AML-193 (cell line): ENCODE measurements at regions not wholly inside any gene's neighbourhood (a gene's known extent, or its start where the extent isn't known, plus 50 kb on each side); places are given as distances from the start of the nearest gene placed in this dataset.

ENCODE experiments used
- DNase-seq, 2 experiments: peaks; one replicate each; lab custom pipeline; 2025; lab: John Stamatoyannopoulos, UW

GRCh38 chr15:39153058-39153714, 427.7 kb upstream of the THBS1 start:
- no peak for DNase-seq

DNA sequence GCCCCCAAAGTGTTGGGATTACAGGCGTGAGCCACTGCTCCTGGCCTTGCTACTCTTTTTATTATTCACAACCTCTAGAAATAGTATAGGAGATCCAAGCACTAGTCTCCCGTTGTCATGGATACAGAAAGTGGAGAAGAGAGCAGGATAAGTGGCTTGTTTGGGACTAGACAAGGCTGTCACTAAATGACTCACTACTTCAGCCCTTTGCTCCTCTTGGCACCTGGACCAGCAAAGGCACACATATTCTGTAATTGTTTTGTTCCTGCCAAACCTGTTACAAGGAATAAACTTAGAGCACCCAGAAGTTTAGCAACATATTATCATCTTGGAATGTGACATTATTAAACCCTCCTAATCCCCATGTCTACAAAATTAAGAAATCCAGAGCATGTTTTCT, 427.2 kb upstream of the THBS1 start:
- no peak for DNase-seq

DNA sequence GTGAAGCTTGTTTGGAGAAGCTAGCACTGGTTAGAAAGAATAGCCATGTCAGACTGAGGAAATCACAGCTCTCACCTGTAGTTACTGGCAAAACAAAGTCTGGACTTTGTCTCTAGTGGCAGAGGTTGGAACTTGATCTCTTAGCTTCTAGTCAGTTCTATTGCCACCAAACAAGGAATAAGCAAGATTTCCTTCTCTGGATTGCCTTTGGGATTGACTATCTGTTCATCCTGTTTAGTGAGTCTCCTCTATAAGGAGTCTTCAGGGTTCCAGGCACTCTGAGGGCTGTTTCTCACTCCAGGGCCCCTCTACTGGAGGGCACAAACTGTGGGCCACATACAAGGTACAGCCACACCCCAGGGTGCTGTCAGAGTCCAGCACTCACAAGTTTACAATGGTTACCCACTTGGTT, 426.6 kb upstream of the THBS1 start:
- no peak for DNase-seq

DNA sequence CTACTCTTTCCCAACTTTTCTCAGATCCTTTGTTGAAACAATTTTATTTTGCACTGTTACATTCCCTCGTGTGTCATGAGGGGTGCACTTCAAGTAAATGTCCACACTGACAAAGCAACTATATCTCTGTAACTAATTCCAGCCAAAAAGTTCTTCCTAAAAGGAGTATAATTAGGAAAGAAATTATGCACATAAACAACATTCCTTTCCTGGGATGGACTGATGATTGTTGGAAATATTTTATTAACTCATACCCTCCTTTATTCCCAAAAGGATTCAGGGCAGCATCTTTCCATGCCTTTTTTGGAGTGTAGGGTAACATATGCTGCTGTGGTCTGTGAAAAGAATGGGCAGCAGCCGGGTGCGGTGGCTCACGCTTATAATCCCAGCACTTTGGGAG, 426.1 kb upstream of the THBS1 start:
- DNase-seq, result no peak

DNA sequence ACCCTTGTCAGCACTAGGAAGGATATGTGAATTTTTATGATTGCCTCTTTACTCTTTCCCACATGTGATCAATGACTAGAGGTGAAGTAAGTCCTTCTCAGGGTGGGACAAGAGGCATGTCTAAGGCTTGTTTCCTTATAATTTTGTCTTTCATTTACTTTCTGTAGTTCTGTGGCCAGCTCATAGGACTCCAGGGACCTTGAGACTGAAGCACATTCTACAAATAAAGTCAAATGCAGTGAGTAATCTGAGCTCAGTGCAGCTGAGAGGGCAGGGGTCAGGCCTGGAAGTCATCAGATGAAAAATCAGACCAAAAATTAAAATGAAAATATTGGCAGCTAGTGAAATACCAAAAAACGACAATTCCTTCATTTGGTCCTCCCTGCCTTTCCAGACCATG, 424.7 kb upstream of the THBS1 start:
- DNase-seq, result no peak

DNA sequence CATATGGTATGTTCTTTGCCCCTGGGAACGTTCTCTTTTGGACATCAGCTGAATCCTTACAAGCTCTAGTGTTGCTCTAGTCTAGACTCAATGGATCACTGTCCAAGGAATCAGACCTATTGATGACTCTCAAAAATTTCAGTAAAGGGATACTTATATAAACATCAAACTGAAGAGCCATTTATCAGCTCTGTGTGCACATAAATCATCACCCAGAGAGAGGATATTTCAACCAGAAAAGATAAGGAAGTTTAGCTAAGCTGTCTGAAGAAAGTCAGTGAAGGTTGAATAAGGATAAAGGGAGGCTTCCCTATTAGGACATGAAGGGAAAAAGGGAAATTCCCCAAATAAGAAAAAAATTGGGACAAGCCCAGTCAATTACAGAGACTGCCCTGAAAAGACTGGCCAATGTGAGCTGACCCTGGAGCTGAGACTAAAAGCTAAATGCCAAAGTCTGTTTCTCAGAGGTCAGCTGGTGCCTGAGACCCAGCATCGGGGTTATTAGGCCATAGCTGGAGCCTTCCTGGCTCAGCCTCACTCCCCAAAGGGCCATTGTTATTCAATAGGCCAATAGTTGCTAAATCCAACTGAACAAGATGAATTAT, 424.1 kb upstream of the THBS1 start:
- DNase-seq, result no peak

- no peak for DNase-seq
Measured at GRCh38 chr15:39157882-39158281, 423.0 kb upstream of the THBS1 start.

DNA sequence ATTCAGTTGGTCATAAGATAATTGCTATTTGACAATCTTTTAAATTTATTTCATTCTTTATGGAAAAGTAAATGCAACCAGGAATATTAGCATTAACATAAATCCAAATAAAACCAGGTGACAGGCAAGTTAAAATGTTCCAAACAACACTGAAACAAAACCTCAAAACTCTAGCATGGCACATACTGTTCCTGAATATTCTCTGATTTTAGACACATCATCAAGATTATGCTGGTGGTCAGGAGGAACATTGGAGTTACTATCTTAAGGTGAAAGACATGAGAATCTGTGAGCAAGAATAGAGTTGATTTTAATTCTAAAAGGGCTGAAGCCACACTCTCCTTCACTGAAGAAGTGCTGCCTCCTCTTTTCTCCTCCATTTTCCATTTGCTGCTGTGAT, 421.0 kb upstream of the THBS1 start:
- no peak for DNase-seq

DNA sequence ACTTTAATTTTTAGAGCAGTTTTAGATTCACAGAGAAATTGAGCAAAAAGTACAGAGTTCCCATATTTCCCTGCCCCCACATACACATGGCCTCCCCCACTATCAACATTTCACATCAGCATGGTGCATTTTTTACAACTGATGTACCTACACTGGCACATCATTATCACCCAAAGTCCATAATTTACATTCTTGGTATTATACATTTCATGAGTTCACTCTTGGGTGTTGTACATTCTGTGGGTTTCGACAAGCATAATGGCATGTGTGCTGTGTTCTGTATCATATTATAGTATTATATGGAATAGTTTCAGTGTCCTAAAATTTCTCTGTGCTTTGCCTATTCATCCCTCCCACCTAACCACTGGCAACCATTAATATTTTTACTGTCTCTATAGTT, 419.8 kb upstream of the THBS1 start:
- DNase-seq, result no peak

- no peak for DNase-seq
Measured at GRCh38 chr15:39165020-39165706, 415.7 kb upstream of the THBS1 start.

DNA sequence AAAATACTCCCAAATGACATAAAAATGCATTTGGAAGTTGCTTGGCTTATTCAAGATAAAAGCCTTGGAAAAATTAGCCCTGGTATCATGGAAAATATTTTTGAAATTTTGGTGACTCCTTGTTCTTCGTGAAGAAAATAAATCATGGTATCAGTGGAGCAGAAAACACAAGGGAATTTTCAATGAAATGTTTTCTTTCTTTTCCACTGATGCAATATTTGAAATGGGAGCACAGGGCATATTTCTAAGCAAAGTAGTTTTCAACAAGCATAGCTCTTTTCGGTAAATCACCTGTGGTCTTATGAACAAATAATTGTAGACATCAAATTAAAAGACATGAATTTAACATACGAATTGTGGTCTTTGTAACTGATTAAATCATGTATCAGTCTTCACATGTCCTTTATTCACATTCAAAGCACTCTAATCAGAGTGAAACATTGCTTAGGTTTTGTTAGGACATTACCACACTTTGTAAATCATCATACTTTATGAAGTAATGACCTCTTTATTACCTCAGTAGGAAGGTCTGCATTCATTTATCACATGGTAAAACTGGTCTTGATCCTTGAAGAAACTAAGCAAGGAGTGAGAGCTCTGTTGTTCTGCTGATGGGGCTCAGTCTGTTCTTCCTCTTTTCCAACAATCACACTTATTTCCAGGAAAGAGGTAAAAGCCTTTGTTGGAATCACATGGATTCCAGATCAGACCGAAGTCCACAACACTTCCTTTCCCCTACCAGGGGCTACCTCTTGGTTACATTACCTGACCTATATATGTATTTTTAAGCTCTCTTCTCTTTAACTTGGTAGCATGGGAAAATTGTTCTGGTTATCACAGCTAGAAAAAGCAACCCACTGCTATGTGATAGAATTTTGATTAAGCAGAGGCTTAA, 413.5 kb upstream of the THBS1 start:
- DNase-seq, result no peak

DNA sequence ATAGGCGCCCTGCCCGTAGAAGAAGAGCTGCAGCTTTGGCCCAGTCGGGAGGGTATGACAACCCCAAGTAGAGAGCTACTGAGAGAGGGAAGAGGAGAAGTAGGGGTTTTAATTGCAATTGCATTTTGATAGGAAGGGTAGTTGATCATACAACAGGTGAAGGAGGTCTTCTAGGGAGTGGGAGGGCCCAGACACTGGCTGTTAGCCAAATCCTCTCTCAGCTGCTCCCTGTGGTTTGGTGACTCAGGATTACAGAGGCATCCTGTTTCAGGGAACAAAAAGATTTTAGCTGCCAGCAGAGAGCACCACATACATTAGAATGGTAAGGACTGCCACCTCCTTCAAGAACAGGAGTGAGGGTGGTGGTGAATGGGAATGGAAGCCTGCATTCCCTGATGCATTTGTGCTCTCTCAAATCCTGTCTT, 408.9 kb upstream of the THBS1 start:
- DNase-seq, result peak in 1 of 2 experiments; percentile 5

GRCh38 chr15:39172380-39173281, 408.2 kb upstream of the THBS1 start:
- DNase-seq, result no peak

GRCh38 chr15:39173426-39173825, 407.5 kb upstream of the THBS1 start:
- no peak for DNase-seq

DNA sequence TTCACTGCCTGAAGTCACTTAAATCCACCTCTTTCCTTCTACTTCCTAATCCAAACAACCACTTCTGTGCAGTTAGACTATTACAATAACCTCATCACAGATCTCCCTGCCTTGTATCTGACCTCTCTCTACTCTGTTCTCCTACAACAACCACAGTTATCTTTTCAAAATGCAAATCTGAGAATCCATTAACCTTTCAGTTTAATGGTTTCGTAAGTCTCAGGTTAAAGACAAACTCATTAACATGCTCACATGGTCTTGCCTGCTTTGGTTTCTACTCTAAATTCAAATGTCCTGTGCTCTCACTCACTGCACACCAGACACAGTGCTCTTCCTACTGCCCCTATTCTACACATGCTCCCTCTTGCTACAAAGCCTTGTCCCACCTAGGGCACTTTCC, 406.5 kb upstream of the THBS1 start:
- DNase-seq, result no peak

- DNase-seq, result no peak
Measured at GRCh38 chr15:39176030-39176429, 404.8 kb upstream of the THBS1 start.

- no peak for DNase-seq
Measured at GRCh38 chr15:39177561-39177960, 403.3 kb upstream of the THBS1 start.

DNA sequence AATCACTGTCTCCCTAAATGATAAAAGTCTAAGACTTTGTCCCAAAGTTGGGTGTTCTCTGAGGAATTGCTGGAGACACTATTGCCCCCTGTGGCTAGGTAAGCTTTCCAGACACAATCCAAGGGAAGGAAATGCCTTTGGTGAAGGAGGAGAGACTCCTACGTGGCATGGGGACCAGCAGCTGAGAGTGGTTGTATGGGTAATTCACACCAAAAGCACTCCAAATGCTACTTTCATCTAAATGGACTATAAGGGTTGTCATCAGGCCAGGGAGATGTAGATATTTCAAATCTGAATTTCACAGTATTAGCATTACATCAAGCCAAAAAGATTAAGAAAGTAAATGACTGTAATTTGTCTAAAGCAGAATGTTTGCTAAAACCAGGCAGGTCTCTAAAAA, 400.8 kb upstream of the THBS1 start:
- no peak for DNase-seq

GRCh38 chr15:39180483-39180933, 400.4 kb upstream of the THBS1 start:
- DNase-seq, result no peak

- no peak for DNase-seq
Measured at GRCh38 chr15:39181056-39181747, 399.7 kb upstream of the THBS1 start.

- DNase-seq, result no peak
Measured at GRCh38 chr15:39181940-39182339, 398.9 kb upstream of the THBS1 start.
